Spleen (tissue), 11 donors: ENCODE measurements at regions not wholly inside any gene's neighbourhood (a gene's known extent, or its start where the extent isn't known, plus 50 kb on each side); places are given as distances from the start of the nearest gene placed in this dataset.

Experiments
- DNase-seq: peaks from one replicate; pipeline ENCODE4 v3.0.0-alpha.2; 2020
- H3K27ac ChIP-seq, 8 donors: fragments of 200-600 bp; sonication (generic) in 7 of 8; 1 replicate in 4 of 8; 2 replicates in 4 of 8; pipeline versions ENCODE4 v1.5.0 to v1.8.0; 2016 to 2021; ENCODE audit warnings: inconsistent platforms in 4 of 8, mild to moderate bottlenecking in 4 of 8, moderate library complexity in 1 of 8
- H3K27me3 ChIP-seq, 7 donors: fragments of 200-600 bp; sonication (generic) in 6 of 7; replicated peaks in 1 of 7; 1 replicate in 4 of 7; 2 replicates in 3 of 7; pipeline versions ENCODE4 v1.5.0 to v1.8.0; 2016 to 2021; ENCODE audit warnings: inconsistent platforms in 3 of 7, mild to moderate bottlenecking in 1 of 7
- H3K36me3 ChIP-seq, 6 donors: fragments of 200-600 bp; sonication (generic) in 5 of 6; 1 replicate in 4 of 6; 2 replicates in 2 of 6; pipeline versions ENCODE4 v1.5.0 to v1.8.0; 2016 to 2021; ENCODE audit warnings: inconsistent platforms in 2 of 6
- H3K4me1 ChIP-seq, 6 donors: fragments of 200-600 bp; sonication (generic) in 5 of 6; 1 replicate in 3 of 6; 2 replicates in 3 of 6; pipeline versions ENCODE4 v1.5.0 to v1.8.0; 2016 to 2021; ENCODE audit warnings: inconsistent platforms in 3 of 6
- H3K4me3 ChIP-seq, 8 donors: fragments of 200-600 bp; sonication (generic) in 7 of 8; 1 replicate in 4 of 8; 2 replicates in 4 of 8; pipeline versions ENCODE4 v1.5.0 to v1.8.0; 2016 to 2021; ENCODE audit warnings: inconsistent platforms in 4 of 8, mild to moderate bottlenecking in 4 of 8, moderate library complexity in 2 of 8
- H3K9me3 ChIP-seq, 8 donors: fragments of 200-600 bp; sonication (generic) in 7 of 8; 1 replicate in 4 of 8; 2 replicates in 4 of 8; pipeline versions ENCODE4 v1.5.0 to v1.8.0; 2016 to 2021; ENCODE audit warnings: inconsistent platforms in 4 of 8
- CTCF ChIP-seq, 11 experiments: fragments of 200-600 bp in 7 of 11; fragments of 450-650 bp in 4 of 11; sonication (generic) in 4 of 11; IDR thresholded peaks in 8 of 11; conservative IDR thresholded peaks in 3 of 11; 1 replicate in 7 of 11; 2 replicates in 4 of 11; pipeline versions ENCODE4 v1.4.0 to v1.8.0; 2016 to 2021; ENCODE audit warnings: antibody characterized with exemption in 11 of 11, inconsistent platforms in 4 of 11, mild to moderate bottlenecking in 1 of 11
- POLR2A ChIP-seq, 3 donors: fragments of 450-650 bp; IDR thresholded peaks; one replicate each; pipeline ENCODE4 v1.5.1; 2017; ENCODE audit warnings: antibody characterized with exemption in 3 of 3, mild to moderate bottlenecking in 1 of 3
- POLR2AphosphoS5 ChIP-seq, 3 donors: sonication (generic); formaldehyde crosslinking; IDR thresholded peaks; one replicate each; pipeline ENCODE4 v1.5.1; 2017; ENCODE audit warnings: antibody characterized with exemption in 3 of 3
- WGBS, 5 donors: extraction: QIAGEN DNeasy Blood & Tissue Kit in 3 of 5; methylation state at CpG; one replicate each; pipeline versions ENCODE4 v1.1.5 to v1.1.7; 2013 to 2018; 5-methylcytosine and 5-hydroxymethylcytosine counted together
- intact Hi-C: fragments of 100-400 bp; cut with DNase I; formaldehyde crosslinking; loops from one replicate; pipeline ENCODE4 v1.15.0; 2023; ENCODE audit warnings: low total_unique reads
- donor health status: healthy with polysubstance abuse.
- donor health status: DM: no; HTN: no; CAD: no; lungs with moderate emphysema.
- donor health status: DM: no; HTN: no; CAD: no.
- donor health status: Bipolar disorder and iron deficiency.
- donor health status: healthy.
- donor health status: DM: no; HTN: no; CAD: no.
- donor health status: DM: yes; HTN: yes; CAD: no.

- no peaks in the 10 kb centered on the region for H3K36me3 ChIP-seq
- DNase-seq, result peak; percentile 73
- H3K27me3 ChIP-seq, result peaks cover 0 to 6% (median 0%) of the 10 kb centered on the region in 7 donors
- intact Hi-C loops, result loop anchor here (10.0 kb wide), 1 partner anchor 105 kb away; no protein-coding TSS in a partner anchor
- no peak overlapping the region for H3K27ac ChIP-seq
- no peaks in the 10 kb centered on the region for H3K4me1 ChIP-seq
- no peaks in the 10 kb centered on the region for H3K9me3 ChIP-seq
- 82 to 95% (median 88%) methylated on average over 5 to 12 of the region's 12 CpGs for WGBS, 5 donors
- TF ChIP-seq POLR2AphosphoS5 (IDR thresholded peaks at IDR 0.05), result no peak
- no peak for TF ChIP-seq CTCF (IDR thresholded peaks at IDR 0.05 in 8 of 11, conservative IDR thresholded peaks at IDR 0.05 in 3 of 11)
- TF ChIP-seq POLR2A (IDR thresholded peaks at IDR 0.05), result no peak
- no peak overlapping the region for H3K4me3 ChIP-seq
Measured at GRCh38 chr10:71079761-71080380, 132.5 kb upstream of the UNC5B start.

GRCh38 chr10:71080381-71081228 lies 131.8 kb upstream of the UNC5B start:
- peak; percentile 62 for DNase-seq
- Histone ChIP-seq H3K27me3 (peaks cover 0 to 6% (median 0%) of the 10 kb centered on the region in 7 donors), H3K9me3 (no peaks in the 10 kb centered on the region), H3K4me3 (no peak overlapping the region), H3K4me1 (no peaks in the 10 kb centered on the region), H3K36me3 (no peaks in the 10 kb centered on the region), H3K27ac (no peak overlapping the region)
- intact Hi-C loops, result no loop called here
- TF ChIP-seq CTCF (IDR thresholded peaks at IDR 0.05 in 8 of 11, conservative IDR thresholded peaks at IDR 0.05 in 3 of 11) (no peak), POLR2AphosphoS5 (IDR thresholded peaks at IDR 0.05) (no peak), POLR2A (IDR thresholded peaks at IDR 0.05) (no peak)
- WGBS, 5 donors, result 84 to 91% (median 86%) methylated on average over 6 to 7 of the region's 7 CpGs

DNA sequence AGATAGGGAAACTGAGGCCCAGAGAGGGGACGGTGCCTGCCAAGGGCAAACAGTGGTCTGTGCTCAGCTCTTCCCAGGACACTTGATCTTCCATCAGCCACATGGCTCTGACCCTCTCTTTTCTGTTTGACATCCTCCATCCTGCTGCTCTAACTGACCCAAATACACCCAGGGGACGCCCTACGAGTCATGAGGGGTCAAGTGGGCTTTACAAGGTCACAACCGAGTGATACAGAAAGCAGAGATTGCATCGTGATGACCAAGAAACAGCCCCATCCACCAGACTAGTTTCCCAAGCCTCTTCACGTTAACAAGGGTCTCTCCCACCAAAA lies 131.2 kb upstream of the UNC5B start:
- Histone ChIP-seq H3K27me3 (peaks cover 0 to 6% (median 0%) of the 10 kb centered on the region in 7 donors), H3K4me3 (no peak overlapping the region), H3K4me1 (no peaks in the 10 kb centered on the region), H3K36me3 (no peaks in the 10 kb centered on the region), H3K9me3 (no peaks in the 10 kb centered on the region), H3K27ac (no peak overlapping the region)
- intact Hi-C loops, result no loop called here
- TF ChIP-seq POLR2AphosphoS5 (IDR thresholded peaks at IDR 0.05), result no peak
- TF ChIP-seq CTCF (IDR thresholded peaks at IDR 0.05 in 8 of 11, conservative IDR thresholded peaks at IDR 0.05 in 3 of 11), result no peak
- TF ChIP-seq POLR2A (IDR thresholded peaks at IDR 0.05), result no peak
- 52 to 75% (median 68%) methylated on average over 6 of the region's 6 CpGs for WGBS, 5 donors
- no peak for DNase-seq

DNA sequence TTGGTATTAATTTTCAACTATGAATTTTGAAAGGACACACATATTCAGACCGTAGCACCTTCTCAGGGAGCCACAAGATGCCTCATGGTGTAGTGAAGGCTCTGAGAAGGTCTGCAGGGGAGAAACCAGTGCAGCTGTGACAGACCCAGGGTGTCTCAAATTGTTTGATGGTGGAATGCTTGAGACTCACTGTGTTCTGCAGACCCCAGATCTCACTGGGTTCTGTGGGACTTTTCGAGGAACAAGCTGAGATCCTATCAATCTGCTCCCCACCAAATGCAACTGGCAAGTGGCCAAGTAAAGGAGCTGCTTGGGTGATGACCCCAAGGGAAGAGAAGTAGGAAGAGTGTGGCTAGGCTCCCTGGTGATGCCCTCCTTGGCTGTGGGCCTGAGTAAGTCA lies 130.5 kb upstream of the UNC5B start:
- Histone ChIP-seq H3K27ac (no peak overlapping the region), H3K27me3 (peaks cover 0 to 6% (median 0%) of the 10 kb centered on the region in 7 donors), H3K9me3 (no peaks in the 10 kb centered on the region), H3K4me1 (no peaks in the 10 kb centered on the region), H3K4me3 (no peak overlapping the region), H3K36me3 (no peaks in the 10 kb centered on the region)
- TF ChIP-seq POLR2AphosphoS5 (IDR thresholded peaks at IDR 0.05), result no peak
- no peak for TF ChIP-seq POLR2A (IDR thresholded peaks at IDR 0.05)
- no peak for TF ChIP-seq CTCF (IDR thresholded peaks at IDR 0.05 in 8 of 11, conservative IDR thresholded peaks at IDR 0.05 in 3 of 11)
- 91 to 97% (median 93%) methylated on average over 2 of the region's 2 CpGs for WGBS, 5 donors
- intact Hi-C loops, result no loop called here
- DNase-seq, result peak; percentile 25
